ENCODE measurements at regions not wholly inside any gene's neighbourhood (a gene's known extent, or its start where the extent isn't known, plus 50 kb on each side); places are given as distances from the start of the nearest gene placed in this dataset.

DNA sequence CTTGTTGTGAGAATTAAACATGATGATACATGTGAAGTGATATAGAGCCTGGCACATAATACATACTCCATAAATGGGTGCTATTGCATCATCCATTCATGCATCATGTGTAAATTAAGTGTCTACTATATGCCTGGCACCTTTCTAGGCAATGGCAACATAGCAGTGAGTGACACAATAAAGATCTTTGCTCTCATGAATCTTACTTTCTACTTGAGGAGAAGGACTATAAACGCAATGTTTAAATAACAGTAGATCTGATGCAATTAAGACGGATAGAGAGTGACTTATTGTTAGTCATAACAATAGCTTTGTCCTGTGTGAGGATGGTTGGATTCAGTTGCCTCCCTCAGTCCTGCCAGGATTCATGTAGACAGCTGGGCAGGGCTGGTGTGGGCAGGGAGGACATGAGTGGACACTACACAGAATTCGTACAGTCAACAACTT, 88.4 kb upstream of the NPAS2 start:
- Histone ChIP-seq H3K9me3 (ENCODE audit: control insufficient read depth in 2 of 2, insufficient read depth in 1 of 2, low read depth in 1 of 2, low read length in 1 of 2) (no peaks in the 10 kb centered on the region), H3K4me1 (ENCODE audit: control insufficient read depth in 3 of 3, insufficient read depth in 2 of 3, low read depth in 1 of 3, low read length in 2 of 3) (peaks cover 0 to 4% (median 0%) of the 10 kb centered on the region in 3 donors), H3K27ac (ENCODE audit: low read depth in 1 of 3, low read length in 2 of 3) (no peak overlapping the region), H3K4me3 (ENCODE audit: low read depth in 1 of 3, low read length in 3 of 3) (no peak overlapping the region), H3K27me3 (ENCODE audit: control insufficient read depth in 3 of 3, insufficient read depth in 3 of 3, low read length in 3 of 3) (peaks cover 0 to 2% (median 0%) of the 10 kb centered on the region in 3 donors), H3K36me3 (ENCODE audit: control insufficient read depth in 3 of 3, insufficient read depth in 2 of 3, low read depth in 1 of 3, low read length in 3 of 3) (no peaks in the 10 kb centered on the region)
- DNase-seq (no peak), FAIRE-seq (no peak)
- WGBS, 3 donors = 67 to 79% (median 75%) methylated on average over 3 of the region's 3 CpGs

DNA sequence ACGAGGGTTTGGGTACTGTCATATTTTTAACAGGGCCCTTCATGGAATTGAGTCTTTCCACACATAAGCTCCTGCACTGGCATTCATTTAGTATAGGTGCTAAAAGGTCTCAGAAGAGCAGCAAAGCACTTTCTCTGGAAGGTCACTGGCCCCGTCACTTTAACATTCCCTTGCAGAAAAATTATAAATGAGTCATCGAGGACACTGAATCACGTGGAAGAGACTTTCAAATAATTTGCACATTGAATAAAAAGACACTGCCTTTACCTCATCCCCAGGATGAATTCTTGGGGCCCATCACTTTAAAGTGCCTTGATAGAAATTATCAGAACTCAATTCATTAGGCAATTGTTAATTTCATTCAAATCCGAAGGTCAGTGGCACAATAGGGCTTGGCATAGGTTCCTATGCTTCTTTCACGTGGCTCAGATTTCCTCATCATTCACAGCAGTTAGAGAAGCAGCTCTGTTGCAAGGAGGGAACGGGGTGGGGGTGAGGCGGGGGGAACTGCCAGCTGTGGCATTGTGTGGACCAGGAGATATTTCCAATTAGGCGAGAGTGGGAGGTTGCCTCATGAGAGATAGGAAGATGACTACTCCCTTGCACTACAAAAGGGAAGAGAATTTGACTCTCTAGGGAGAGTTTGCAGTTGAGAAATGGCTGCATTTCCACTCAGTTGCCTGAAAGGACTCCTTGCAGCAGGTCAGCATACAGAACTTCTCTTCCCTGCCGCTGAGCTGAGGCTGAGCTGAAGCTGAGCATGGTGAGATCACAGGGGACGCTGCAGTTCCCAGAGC, 86.3 kb upstream of the NPAS2 start:
- Histone ChIP-seq H3K36me3 (ENCODE audit: control insufficient read depth in 3 of 3, insufficient read depth in 2 of 3, low read depth in 1 of 3, low read length in 3 of 3) (no peaks in the 10 kb centered on the region), H3K9me3 (ENCODE audit: control insufficient read depth in 2 of 2, insufficient read depth in 1 of 2, low read depth in 1 of 2, low read length in 1 of 2) (no peaks in the 10 kb centered on the region), H3K27ac (ENCODE audit: low read depth in 1 of 3, low read length in 2 of 3) (no peak overlapping the region), H3K4me1 (ENCODE audit: control insufficient read depth in 3 of 3, insufficient read depth in 2 of 3, low read depth in 1 of 3, low read length in 2 of 3) (peaks cover 0 to 4% (median 0%) of the 10 kb centered on the region in 3 donors), H3K4me3 (ENCODE audit: low read depth in 1 of 3, low read length in 3 of 3) (no peak overlapping the region), H3K27me3 (ENCODE audit: control insufficient read depth in 3 of 3, insufficient read depth in 3 of 3, low read length in 3 of 3) (peaks cover 0 to 2% (median 0%) of the 10 kb centered on the region in 3 donors)
- FAIRE-seq (no peak), DNase-seq (peak; percentile 47 to 50)
- 32 to 36% (median 36%) methylated on average over 11 of the region's 11 CpGs for WGBS, 3 donors

DNA sequence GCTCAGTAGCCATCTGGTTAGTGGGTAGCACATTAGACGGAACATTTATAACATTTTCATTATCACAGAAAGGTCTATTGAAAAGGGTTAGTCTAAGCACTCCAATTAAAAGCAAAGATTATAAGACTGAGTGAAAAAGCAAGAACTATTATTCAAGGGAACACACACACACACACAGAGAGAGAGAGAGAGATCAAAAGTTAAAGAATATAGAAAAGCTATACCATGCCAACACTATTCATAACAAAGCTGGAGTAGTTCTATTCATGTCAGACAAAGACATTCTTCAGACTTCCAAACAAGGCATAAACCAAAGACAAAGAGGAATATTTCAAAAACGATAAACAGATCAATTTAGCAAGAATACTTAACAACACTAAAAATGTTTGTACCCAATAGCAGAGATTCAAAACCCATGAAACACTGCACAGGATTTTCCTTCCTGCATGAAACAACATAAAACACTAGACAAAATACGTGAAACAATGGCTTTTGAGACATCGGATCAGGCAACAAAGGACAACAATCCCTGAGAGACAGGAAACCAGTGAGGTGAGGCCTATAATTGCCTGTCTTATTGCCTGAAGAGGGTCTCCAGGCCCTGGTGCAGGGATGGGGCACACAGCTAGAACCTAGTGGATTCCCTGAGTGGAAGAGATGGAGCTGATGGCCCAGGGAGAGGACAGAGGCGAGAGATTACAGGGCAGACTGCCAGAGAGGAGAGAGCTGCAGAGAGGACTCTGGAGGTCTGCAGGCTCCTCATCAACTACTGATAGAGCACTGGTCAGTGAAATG, 83.6 kb upstream of the NPAS2 start:
- peaks cover 0 to 4% (median 0%) of the 10 kb centered on the region in 3 donors for H3K4me1 ChIP-seq (ENCODE audit: control insufficient read depth in 3 of 3, insufficient read depth in 2 of 3, low read depth in 1 of 3, low read length in 2 of 3)
- H3K36me3 ChIP-seq (ENCODE audit: control insufficient read depth in 3 of 3, insufficient read depth in 2 of 3, low read depth in 1 of 3, low read length in 3 of 3) = no peaks in the 10 kb centered on the region
- DNase-seq = no peak
- 86 to 98% (median 90%) methylated on average over 5 of the region's 5 CpGs for WGBS, 3 donors
- H3K27ac ChIP-seq (ENCODE audit: low read depth in 1 of 3, low read length in 2 of 3) = no peak overlapping the region
- no peak overlapping the region for H3K4me3 ChIP-seq (ENCODE audit: low read depth in 1 of 3, low read length in 3 of 3)
- no peak for FAIRE-seq
- no peaks in the 10 kb centered on the region for H3K9me3 ChIP-seq (ENCODE audit: control insufficient read depth in 2 of 2, insufficient read depth in 1 of 2, low read depth in 1 of 2, low read length in 1 of 2)
- H3K27me3 ChIP-seq (ENCODE audit: control insufficient read depth in 3 of 3, insufficient read depth in 3 of 3, low read length in 3 of 3) = no peaks in the 10 kb centered on the region

DNA sequence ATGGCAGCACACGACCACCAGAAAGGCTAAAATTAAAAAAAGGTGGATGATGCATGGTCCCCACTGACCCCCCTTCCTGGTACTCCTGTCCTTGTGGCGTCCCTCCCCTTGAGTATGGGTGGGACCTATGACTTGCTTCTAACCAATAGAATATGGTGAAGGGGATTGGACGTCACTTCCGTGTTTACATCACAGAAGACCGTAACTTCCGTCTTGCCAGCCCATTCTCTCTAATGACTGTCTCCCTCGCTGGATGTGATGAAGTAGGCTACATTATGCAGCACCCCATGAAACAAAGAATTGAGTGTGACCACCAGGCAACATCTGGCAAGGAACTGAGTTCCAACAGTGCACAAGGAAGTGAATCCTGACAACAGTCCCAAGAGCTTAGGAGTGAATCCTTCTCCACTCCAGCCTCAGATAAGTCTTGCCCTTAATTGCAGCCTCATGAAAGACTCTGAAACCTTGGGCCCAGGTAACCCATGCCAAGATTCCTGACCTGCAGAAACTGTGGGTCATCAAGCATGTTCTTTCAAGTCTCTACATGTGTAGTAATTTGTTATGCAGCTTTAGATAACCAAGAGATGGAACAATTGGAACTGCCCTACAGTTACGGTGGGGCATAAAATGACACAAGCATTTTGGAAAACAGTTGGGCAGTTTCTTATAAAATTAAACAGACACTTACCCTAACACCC, 80.1 kb upstream of the NPAS2 start:
- DNase-seq (no peak), FAIRE-seq (no peak)
- H3K9me3 ChIP-seq (ENCODE audit: control insufficient read depth in 2 of 2, insufficient read depth in 1 of 2, low read depth in 1 of 2, low read length in 1 of 2) = no peaks in the 10 kb centered on the region
- no peaks in the 10 kb centered on the region for H3K36me3 ChIP-seq (ENCODE audit: control insufficient read depth in 3 of 3, insufficient read depth in 2 of 3, low read depth in 1 of 3, low read length in 3 of 3)
- H3K27me3 ChIP-seq (ENCODE audit: control insufficient read depth in 3 of 3, insufficient read depth in 3 of 3, low read length in 3 of 3) = peaks cover 0 to 2% (median 0%) of the 10 kb centered on the region in 3 donors
- 86 to 88% (median 88%) methylated on average over 8 of the region's 8 CpGs for WGBS, 3 donors
- no peak overlapping the region for H3K27ac ChIP-seq (ENCODE audit: low read depth in 1 of 3, low read length in 2 of 3)
- no peak overlapping the region for H3K4me3 ChIP-seq (ENCODE audit: low read depth in 1 of 3, low read length in 3 of 3)
- no peaks in the 10 kb centered on the region for H3K4me1 ChIP-seq (ENCODE audit: control insufficient read depth in 3 of 3, insufficient read depth in 2 of 3, low read depth in 1 of 3, low read length in 2 of 3)

DNA sequence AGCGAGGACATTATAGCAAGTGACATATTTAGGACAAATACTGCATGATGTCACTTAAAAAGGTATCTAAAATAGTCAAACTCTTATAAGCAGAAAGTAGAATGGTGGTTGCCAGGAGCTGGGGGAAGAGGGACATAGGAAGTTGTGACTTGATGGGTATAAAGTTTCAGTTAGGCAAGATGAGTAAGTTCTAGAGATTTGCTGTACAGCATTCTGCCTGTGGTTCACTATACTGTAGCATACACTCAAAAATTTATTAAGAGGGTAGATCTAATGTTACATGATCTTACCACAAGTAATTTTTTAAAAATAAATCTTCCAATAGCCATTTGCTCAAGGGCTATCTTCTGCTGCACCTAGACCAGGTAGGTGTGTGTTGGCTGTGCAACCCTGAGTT, 78.1 kb upstream of the NPAS2 start:
- Histone ChIP-seq H3K4me1 (ENCODE audit: control insufficient read depth in 3 of 3, insufficient read depth in 2 of 3, low read depth in 1 of 3, low read length in 2 of 3) (peaks cover 0 to 10% (median 0%) of the 10 kb centered on the region in 3 donors), H3K4me3 (ENCODE audit: low read depth in 1 of 3, low read length in 3 of 3) (no peak overlapping the region), H3K27me3 (ENCODE audit: control insufficient read depth in 3 of 3, insufficient read depth in 3 of 3, low read length in 3 of 3) (peaks cover 0 to 2% (median 0%) of the 10 kb centered on the region in 3 donors), H3K27ac (ENCODE audit: low read depth in 1 of 3, low read length in 2 of 3) (no peak overlapping the region), H3K9me3 (ENCODE audit: control insufficient read depth in 2 of 2, insufficient read depth in 1 of 2, low read depth in 1 of 2, low read length in 1 of 2) (no peaks in the 10 kb centered on the region), H3K36me3 (ENCODE audit: control insufficient read depth in 3 of 3, insufficient read depth in 2 of 3, low read depth in 1 of 3, low read length in 3 of 3) (no peaks in the 10 kb centered on the region)
- WGBS, 3 donors = 95 to 100% (median 96%) methylated on average over 1 of the region's 1 CpG
- FAIRE-seq (no peak), DNase-seq (no peak)

DNA sequence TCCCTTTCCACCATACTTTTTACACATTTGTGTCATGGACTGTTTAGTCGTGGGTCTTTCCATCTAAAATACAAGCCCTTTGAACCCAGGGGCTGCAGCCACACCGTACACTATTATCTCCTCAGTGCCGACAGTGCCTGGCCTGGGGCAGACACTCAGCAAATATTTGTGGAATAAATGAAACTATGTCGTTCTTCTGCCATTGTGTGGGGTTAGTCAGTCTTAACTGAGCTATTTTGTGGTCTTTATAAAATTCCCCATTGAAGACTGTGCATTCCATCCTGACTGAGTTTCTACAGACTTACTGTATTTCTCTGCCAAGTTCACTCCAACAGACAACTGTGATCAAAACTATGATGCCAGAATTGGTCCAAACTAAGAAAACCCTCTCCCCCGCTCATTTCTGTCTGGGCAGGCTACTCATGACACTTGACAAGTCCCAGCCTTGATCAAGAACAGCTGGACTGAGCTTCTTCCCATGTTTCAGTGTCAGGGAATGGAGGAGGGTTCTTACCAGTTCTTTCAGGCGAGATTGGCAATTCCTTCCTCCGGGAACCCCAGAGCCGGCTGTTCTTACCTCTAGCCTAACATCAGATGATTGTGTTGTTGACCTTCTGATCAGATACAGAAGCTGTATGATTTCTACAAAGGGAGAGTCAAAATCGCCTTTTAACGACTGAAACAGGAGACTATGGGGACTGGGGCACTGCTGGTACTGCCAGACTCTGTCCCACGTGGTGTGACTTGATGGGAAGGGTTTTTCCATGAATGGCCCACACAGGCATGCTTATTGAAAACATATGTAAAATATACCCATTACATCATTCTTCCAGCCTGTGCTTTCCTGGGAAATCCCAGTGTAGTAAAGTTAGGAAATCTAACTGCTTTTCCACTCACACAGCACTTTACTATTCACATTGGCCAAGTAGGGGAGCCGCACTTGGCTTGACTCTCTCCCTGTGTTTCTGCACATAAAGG, 77.4 kb upstream of the NPAS2 start:
- H3K27ac ChIP-seq (ENCODE audit: low read depth in 1 of 3, low read length in 2 of 3) = peak overlapping the region in 2 of 3 donors; percentile 52 to 73
- H3K27me3 ChIP-seq (ENCODE audit: control insufficient read depth in 3 of 3, insufficient read depth in 3 of 3, low read length in 3 of 3) = peaks cover 0 to 2% (median 0%) of the 10 kb centered on the region in 3 donors
- H3K4me3 ChIP-seq (ENCODE audit: low read depth in 1 of 3, low read length in 3 of 3) = no peak overlapping the region
- WGBS, 3 donors = 53 to 72% (median 71%) methylated on average over 12 of the region's 12 CpGs
- no peak for FAIRE-seq
- H3K4me1 ChIP-seq (ENCODE audit: control insufficient read depth in 3 of 3, insufficient read depth in 2 of 3, low read depth in 1 of 3, low read length in 2 of 3) = peaks cover 0 to 10% (median 0%) of the 10 kb centered on the region in 3 donors
- H3K9me3 ChIP-seq (ENCODE audit: control insufficient read depth in 2 of 2, insufficient read depth in 1 of 2, low read depth in 1 of 2, low read length in 1 of 2) = no peaks in the 10 kb centered on the region
- no peaks in the 10 kb centered on the region for H3K36me3 ChIP-seq (ENCODE audit: control insufficient read depth in 3 of 3, insufficient read depth in 2 of 3, low read depth in 1 of 3, low read length in 3 of 3)
- DNase-seq = peak in 1 of 2 donors; percentile 18

DNA sequence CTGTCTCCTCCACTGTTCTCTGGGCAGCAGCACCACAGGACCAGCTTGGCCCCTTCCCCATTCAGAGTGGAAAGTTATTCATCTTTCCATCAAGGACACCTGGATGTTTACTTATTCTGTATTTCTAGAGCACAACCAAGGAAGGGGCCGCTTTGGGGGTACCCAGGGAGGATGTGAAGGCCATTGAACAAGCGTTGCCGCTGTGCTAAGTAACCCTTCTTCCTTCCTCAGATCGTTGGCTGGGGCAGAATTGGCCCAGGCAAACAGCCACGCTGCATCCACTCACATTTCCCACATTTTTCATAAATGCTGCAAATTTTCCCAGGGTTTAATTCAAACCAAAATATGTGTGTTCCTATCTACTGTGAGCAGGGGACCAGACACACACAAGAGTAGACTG, 76.2 kb upstream of the NPAS2 start:
- Histone ChIP-seq H3K27ac (ENCODE audit: low read depth in 1 of 3, low read length in 2 of 3) (no peak overlapping the region), H3K27me3 (ENCODE audit: control insufficient read depth in 3 of 3, insufficient read depth in 3 of 3, low read length in 3 of 3) (peaks cover 0 to 2% (median 0%) of the 10 kb centered on the region in 3 donors), H3K36me3 (ENCODE audit: control insufficient read depth in 3 of 3, insufficient read depth in 2 of 3, low read depth in 1 of 3, low read length in 3 of 3) (no peaks in the 10 kb centered on the region), H3K4me3 (ENCODE audit: low read depth in 1 of 3, low read length in 3 of 3) (no peak overlapping the region), H3K9me3 (ENCODE audit: control insufficient read depth in 2 of 2, insufficient read depth in 1 of 2, low read depth in 1 of 2, low read length in 1 of 2) (no peaks in the 10 kb centered on the region), H3K4me1 (ENCODE audit: control insufficient read depth in 3 of 3, insufficient read depth in 2 of 3, low read depth in 1 of 3, low read length in 2 of 3) (peaks cover 0 to 10% (median 2%) of the 10 kb centered on the region in 3 donors)
- no peak for FAIRE-seq
- 60 to 89% (median 77%) methylated on average over 5 of the region's 5 CpGs for WGBS, 3 donors
- no peak for DNase-seq

All from small intestine (tissue), 7 donors.